ENCODE measurements at regions not wholly inside any gene's neighbourhood (a gene's known extent, or its start where the extent isn't known, plus 50 kb on each side); places are given as distances from the start of the nearest gene placed in this dataset.
"Not testable (repeated sequence)": the region's sequence is repeated elsewhere in the genome, so short reads cannot be mapped to it uniquely, and the experiment has no call there.

DNA sequence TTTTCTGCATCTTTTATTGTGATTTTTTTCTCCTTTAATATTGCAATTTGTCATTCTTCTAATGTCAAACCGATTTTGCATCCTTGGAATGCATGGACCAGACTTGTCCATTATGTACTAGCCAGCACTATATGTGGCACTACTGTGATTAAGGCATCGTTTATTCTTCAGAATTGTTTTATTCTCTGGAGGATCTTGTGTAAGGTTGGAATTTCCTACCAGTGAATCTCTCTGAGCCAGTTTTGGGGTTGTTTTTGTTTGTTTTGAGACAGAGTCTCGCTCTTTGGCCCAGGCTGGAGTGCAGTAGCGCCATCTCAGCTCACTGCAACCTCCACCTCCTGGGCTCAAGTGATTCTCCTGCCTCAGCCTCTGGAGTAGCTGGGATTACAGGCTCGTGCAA is 58.5 kb downstream of the IGLL5 start:
- DNase-seq (ENCODE audit: low read depth), result no peak

DNA sequence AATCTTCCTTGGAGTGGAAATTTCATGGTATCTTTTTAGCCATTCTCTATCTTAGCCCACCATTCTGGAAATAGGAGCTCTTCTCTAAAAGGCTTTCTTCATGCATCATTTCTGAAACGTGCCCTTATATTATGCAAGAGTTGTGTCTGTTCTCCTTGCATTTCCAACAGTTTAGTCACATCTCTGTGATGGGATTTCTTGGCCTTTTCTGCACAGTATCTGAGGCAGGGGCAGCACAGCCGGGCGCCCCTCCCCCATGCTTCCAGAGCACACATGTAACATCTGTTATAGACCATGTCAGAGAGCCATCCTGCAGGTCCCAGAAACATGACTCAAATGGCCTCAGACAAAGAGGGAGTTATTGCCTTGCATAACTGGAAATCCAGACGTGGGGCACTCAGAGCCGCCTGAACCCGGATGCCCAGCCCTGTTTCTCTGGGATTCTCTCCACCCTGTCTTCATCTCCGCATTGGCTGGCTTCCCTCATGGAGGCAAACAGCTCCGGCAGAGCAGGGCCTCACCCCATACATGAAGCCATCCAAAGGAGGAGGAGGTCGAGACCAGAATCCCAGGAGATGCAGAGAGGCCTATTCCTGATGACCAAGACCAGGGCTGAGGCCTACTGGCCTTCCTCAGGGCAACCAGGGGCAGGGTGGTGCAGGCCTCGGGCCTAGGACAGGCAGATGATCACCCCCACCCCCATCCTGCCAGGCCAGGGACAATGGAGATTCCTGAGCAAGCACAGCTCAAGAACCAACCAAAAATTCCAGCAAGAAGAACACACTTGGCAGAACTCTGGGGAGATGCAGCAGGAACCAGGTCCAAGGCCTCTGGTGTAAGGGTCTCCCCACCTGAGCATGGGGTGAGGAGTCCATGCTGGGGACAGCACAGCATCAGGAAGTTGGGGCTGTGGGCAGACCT is 61.3 kb downstream of the IGLL5 start:
- DNase-seq (ENCODE audit: low read depth), result peak; percentile 88

- no peak for DNase-seq (ENCODE audit: low read depth)
Measured at GRCh38 chr22:22949953-22950352, 62.3 kb downstream of the IGLL5 start.

DNA sequence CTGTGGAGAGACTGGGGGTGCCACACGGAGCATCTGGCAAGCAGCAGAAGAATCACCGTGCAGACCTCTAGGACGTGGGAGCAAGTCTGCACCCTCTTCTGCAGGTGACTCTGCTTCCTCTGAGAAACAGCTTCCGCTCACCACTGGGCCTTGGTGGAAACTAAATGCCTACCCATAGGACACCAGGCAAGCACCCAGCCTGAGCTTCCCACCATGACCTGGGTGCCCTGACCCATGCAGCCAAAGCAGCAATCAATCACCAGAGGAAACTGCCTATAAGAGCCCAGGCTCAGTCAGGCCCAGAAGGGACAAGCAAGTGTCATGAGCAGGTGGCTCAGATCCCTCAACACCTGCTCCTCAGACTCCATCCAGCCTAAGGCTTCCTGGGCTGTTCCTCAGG is 63.4 kb downstream of the IGLL5 start:
- no peak for DNase-seq (ENCODE audit: low read depth)

GRCh38 chr22:22952531-22953280 is 65.1 kb downstream of the IGLL5 start:
- no peak for DNase-seq (ENCODE audit: low read depth)

DNA sequence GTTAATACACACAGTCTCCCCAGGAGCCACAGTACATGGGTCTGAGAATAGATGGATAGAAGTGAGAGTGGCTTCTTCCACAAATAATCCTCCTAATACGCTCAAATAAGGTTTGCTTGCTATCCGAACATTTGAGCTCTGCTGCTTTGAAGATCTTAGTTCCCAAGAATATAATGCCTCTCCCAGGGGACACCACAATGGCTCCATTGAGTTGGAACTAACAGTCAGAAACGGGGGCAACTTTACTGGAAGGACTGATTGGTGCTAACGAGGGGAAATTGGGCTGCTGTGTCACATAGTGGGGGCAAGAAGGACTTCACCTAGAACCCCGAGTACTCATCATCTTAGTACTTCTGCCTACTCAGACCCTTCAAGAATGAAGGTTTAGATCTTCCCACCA is 66.2 kb downstream of the IGLL5 start:
- DNase-seq (ENCODE audit: low read depth), result no peak

GRCh38 chr22:22954656-22955055 is 67.0 kb downstream of the IGLL5 start:
- peak; percentile 5 for DNase-seq (ENCODE audit: low read depth)

GRCh38 chr22:22955276-22955798 is 67.7 kb downstream of the IGLL5 start:
- DNase-seq (ENCODE audit: low read depth), result no peak

DNA sequence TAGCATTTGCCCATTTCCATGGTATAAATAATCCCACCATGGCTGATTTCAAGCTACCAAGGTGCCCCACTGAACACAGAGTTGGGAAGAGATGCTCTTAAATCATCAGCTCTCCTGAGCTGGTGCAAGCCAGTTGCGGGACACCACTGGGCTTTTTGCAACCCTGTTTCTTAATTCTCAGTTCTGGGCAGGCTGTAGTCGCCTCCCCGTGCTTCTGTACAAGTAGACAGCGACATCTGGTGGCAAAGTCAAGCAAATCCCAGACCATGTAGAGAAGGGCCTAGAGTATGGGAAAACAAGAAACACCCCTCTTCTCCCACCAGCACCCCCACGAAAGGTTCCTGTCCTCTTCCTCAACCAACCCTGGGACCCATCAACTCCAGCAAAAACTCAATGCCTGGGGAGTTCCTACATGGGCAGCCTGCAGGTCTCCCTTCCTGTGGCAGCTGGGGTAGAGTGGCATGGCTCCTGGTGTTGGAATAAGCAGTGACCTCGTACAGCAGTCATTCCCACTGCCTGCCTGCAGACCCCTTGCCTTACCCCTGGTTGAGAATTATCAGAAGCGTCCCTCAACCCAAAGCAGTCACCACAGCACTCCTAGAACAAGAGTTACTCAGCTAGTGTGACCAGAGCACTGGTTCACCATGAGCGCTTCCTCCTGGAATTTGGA is 68.4 kb downstream of the IGLL5 start:
- DNase-seq (ENCODE audit: low read depth), result peak; percentile 61

GRCh38 chr22:22957090-22957489 is 69.5 kb downstream of the IGLL5 start:
- no peak for DNase-seq (ENCODE audit: low read depth)

GRCh38 chr22:22958621-22959020 is 71.0 kb downstream of the IGLL5 start:
- no peak for DNase-seq (ENCODE audit: low read depth)

- peak; percentile 66 for DNase-seq (ENCODE audit: low read depth)
Measured at GRCh38 chr22:22959147-22959827, 71.7 kb downstream of the IGLL5 start.

GRCh38 chr22:22960307-22960706 is 72.7 kb downstream of the IGLL5 start:
- DNase-seq (ENCODE audit: low read depth), result no peak

DNA sequence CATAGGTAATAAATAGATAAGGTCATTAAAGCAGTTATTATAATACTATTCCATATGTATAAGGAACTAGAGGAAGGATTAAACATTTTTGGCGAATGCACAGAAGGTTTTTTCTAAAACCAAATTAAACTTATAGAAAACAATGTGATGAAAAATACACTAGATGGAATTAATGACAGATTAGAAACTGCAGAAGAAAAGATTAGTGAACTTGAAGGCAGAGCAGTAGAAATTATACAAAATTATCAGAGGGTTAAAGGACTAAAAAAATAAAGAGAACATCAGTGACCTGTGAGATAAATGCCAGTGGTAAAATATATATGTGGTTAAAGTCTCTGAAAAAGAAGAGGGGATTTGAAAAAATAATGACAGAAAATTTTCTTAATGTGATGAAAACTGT is 74.0 kb downstream of the IGLL5 start:
- no peak for DNase-seq (ENCODE audit: low read depth)

DNA sequence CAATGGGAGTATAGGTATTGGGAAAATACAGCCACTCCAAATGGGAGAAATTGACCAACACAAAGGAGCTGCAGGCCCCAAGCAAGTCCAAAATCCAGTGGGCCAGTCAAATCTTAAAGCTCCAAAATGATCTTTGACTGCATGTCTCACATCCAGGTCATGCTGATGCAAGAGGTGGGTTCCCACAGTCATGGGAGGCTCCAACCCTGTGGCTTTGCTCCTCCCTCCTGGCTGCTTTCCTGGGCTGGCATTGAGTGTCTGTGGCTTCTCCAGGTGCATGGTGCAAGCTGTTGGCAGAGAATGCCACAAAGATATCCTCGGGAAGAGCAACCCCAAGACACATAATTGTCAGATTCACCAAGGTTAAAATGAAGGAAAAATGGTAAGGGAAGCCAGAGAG is 80.8 kb downstream of the IGLL5 start:
- no peak for DNase-seq (ENCODE audit: low read depth)

GRCh38 chr22:22972605-22973004 is 85.0 kb downstream of the IGLL5 start:
- not testable (repeated sequence) for DNase-seq (ENCODE audit: low read depth)

- no peak for DNase-seq (ENCODE audit: low read depth)
Measured at GRCh38 chr22:22973336-22973735, 85.7 kb downstream of the IGLL5 start.

DNA sequence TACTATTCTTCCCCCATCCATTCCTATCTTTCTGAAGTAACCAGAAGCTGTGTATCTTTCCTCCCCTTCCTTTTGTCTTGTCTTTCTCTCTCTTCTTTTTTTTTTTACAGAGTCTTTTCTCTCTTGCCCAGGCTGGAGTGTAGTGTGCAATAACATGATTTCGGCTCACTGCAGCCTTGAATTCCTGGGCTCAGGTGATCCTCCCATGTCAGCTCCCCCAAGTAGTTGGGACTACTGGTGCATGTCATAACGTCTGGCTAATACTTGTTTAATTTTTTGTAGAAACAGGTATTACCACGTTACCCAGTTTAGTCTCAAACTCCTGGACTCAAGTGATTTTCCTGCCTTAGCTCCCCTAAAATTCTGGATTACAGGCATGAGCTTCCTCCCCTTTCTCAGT is 86.5 kb downstream of the IGLL5 start:
- no peak for DNase-seq (ENCODE audit: low read depth)

GRCh38 chr22:22974795-22975580 is 87.4 kb downstream of the IGLL5 start:
- DNase-seq (ENCODE audit: low read depth), result no peak

DNA sequence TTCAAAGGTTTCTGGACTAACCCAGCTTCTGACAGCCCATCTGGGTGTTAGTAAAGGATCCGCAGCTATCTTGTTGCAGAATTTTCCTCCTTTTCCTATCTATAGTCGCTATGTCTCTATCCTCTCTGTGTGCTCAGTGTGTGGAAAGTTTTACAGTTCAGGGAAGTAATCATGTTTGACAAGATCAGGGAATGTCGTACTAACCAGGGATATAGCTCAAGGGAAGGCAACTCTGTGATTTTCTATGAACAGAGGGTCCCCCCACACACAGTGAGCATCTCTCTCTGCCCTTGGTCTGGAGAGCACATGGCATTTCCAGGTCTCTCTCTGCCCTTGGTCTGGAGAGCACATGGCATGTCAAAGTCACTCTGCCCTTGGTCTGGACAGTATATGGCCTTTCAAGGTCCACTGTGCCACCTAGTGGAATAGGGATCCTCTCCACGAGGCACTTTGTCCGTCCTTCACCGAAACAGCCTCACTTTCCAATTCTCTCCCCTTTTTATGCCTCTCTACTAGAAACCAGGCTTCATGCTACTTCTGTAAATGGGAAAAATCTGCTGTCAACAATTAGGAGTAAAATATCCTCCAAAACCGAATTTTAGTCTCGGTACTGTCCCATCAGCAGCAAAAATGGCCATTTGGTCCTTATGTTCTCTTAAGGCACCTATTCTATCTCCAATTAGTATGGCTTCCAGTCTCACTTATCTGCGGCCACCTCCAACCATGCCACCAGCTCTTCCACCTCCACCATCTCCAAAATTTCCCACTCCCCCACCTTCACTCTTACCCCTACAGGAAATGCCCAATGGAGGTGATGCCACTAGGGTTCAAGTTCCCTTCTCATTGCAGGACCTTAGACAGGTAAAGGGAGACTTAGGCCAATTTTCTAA is 88.7 kb downstream of the IGLL5 start:
- DNase-seq (ENCODE audit: low read depth), result no peak
